ENCODE measurements at regions not wholly inside any gene's neighbourhood (a gene's known extent, or its start where the extent isn't known, plus 50 kb on each side); places are given as distances from the start of the nearest gene placed in this dataset.

GRCh38 chr20:11822540-11822794, 95.2 kb upstream of the BTBD3 start:
- no peak for DNase-seq (ENCODE audit: low read depth in 2 of 3, low spot score in 2 of 3)

GRCh38 chr20:11826334-11826733, 91.4 kb upstream of the BTBD3 start:
- DNase-seq (ENCODE audit: low read depth in 2 of 3, low spot score in 2 of 3), result no peak

- no peak for DNase-seq (ENCODE audit: low read depth in 2 of 3, low spot score in 2 of 3)
Measured at GRCh38 chr20:11832397-11832796, 85.3 kb upstream of the BTBD3 start.

- DNase-seq (ENCODE audit: low read depth in 2 of 3, low spot score in 2 of 3), result no peak
Measured at GRCh38 chr20:11832851-11833250, 84.8 kb upstream of the BTBD3 start.

- DNase-seq (ENCODE audit: low read depth in 2 of 3, low spot score in 2 of 3), result no peak
Measured at GRCh38 chr20:11833825-11834224, 83.9 kb upstream of the BTBD3 start.

- no peak for DNase-seq (ENCODE audit: low read depth in 2 of 3, low spot score in 2 of 3)
Measured at GRCh38 chr20:11838076-11838636, 79.5 kb upstream of the BTBD3 start.

- no peak for DNase-seq (ENCODE audit: low read depth in 2 of 3, low spot score in 2 of 3)
Measured at GRCh38 chr20:11841972-11842461, 75.7 kb upstream of the BTBD3 start.

GRCh38 chr20:11843289-11843688, 74.4 kb upstream of the BTBD3 start:
- DNase-seq (ENCODE audit: low read depth in 2 of 3, low spot score in 2 of 3), result no peak

GRCh38 chr20:11844691-11845090, 73.0 kb upstream of the BTBD3 start:
- no peak for DNase-seq (ENCODE audit: low read depth in 2 of 3, low spot score in 2 of 3)

- no peak for DNase-seq (ENCODE audit: low read depth in 2 of 3, low spot score in 2 of 3)
Measured at GRCh38 chr20:11845340-11845739, 72.4 kb upstream of the BTBD3 start.

- DNase-seq (ENCODE audit: low read depth in 2 of 3, low spot score in 2 of 3), result no peak
Measured at GRCh38 chr20:11846131-11846530, 71.6 kb upstream of the BTBD3 start.

GRCh38 chr20:11847827-11848226, 69.9 kb upstream of the BTBD3 start:
- no peak for DNase-seq (ENCODE audit: low read depth in 2 of 3, low spot score in 2 of 3)

GRCh38 chr20:11849270-11849915, 68.3 kb upstream of the BTBD3 start:
- no peak for DNase-seq (ENCODE audit: low read depth in 2 of 3, low spot score in 2 of 3)

GRCh38 chr20:11849976-11850670, 67.6 kb upstream of the BTBD3 start:
- no peak for DNase-seq (ENCODE audit: low read depth in 2 of 3, low spot score in 2 of 3)

GRCh38 chr20:11850901-11851300, 66.8 kb upstream of the BTBD3 start:
- DNase-seq (ENCODE audit: low read depth in 2 of 3, low spot score in 2 of 3), result no peak

- no peak for DNase-seq (ENCODE audit: low read depth in 2 of 3, low spot score in 2 of 3)
Measured at GRCh38 chr20:11851646-11852045, 66.0 kb upstream of the BTBD3 start.

- no peak for DNase-seq (ENCODE audit: low read depth in 2 of 3, low spot score in 2 of 3)
Measured at GRCh38 chr20:11852189-11852588, 65.5 kb upstream of the BTBD3 start.

- DNase-seq (ENCODE audit: low read depth in 2 of 3, low spot score in 2 of 3), result no peak
Measured at GRCh38 chr20:11852811-11853210, 64.9 kb upstream of the BTBD3 start.

- DNase-seq (ENCODE audit: low read depth in 2 of 3, low spot score in 2 of 3), result no peak
Measured at GRCh38 chr20:11853359-11853758, 64.3 kb upstream of the BTBD3 start.

GRCh38 chr20:11861479-11861878, 56.2 kb upstream of the BTBD3 start:
- DNase-seq (ENCODE audit: low read depth in 2 of 3, low spot score in 2 of 3), result no peak

- DNase-seq (ENCODE audit: low read depth in 2 of 3, low spot score in 2 of 3), result no peak
Measured at GRCh38 chr20:11867291-11867919, 50.3 kb upstream of the BTBD3 start.

Measured in hematopoietic multipotent progenitor cell (in vitro differentiated cells).